Suprapubic skin (tissue), 4 donors: ENCODE measurements at regions not wholly inside any gene's neighbourhood (a gene's known extent, or its start where the extent isn't known, plus 50 kb on each side); places are given as distances from the start of the nearest gene placed in this dataset.

Experiments used
- DNase-seq, 2 donors: peaks; one replicate each; pipeline ENCODE4 v3.0.0-alpha.2; 2019; ENCODE audit warnings: low spot score in 2 of 2
- H3K27ac ChIP-seq: fragments of 200-600 bp; sonication (generic); one replicate; pipeline ENCODE4 v1.5.1; 2019
- H3K27me3 ChIP-seq: fragments of 200-600 bp; sonication (generic); one replicate; pipeline ENCODE4 v1.5.1; 2019
- H3K36me3 ChIP-seq: fragments of 200-600 bp; sonication (generic); one replicate; pipeline ENCODE4 v1.5.1; 2019
- H3K4me1 ChIP-seq: fragments of 200-600 bp; sonication (generic); one replicate; pipeline ENCODE4 v1.5.1; 2019
- H3K4me3 ChIP-seq: fragments of 200-600 bp; sonication (generic); one replicate; pipeline ENCODE4 v1.5.1; 2019; ENCODE audit warnings: mild to moderate bottlenecking
- H3K9me3 ChIP-seq: fragments of 200-600 bp; sonication (generic); one replicate; pipeline ENCODE4 v1.5.1; 2019
- CTCF ChIP-seq, 2 donors: fragments of 200-600 bp in 1 of 2; fragments of 450-650 bp in 1 of 2; sonication (generic) in 1 of 2; IDR thresholded peaks; one replicate each; pipeline ENCODE4 v1.5.1; 2016 to 2019; ENCODE audit warnings: antibody characterized with exemption in 2 of 2, mild to moderate bottlenecking in 1 of 2, moderate library complexity in 1 of 2
- EP300 ChIP-seq: sonication (generic); formaldehyde crosslinking; IDR thresholded peaks from one replicate; pipeline ENCODE4 v1.6.1; 2017; ENCODE audit warnings: antibody characterized with exemption
- POLR2A ChIP-seq, 2 donors: fragments of 450-650 bp; IDR thresholded peaks; one replicate each; pipeline ENCODE4 v1.6.1; 2017; ENCODE audit warnings: antibody characterized with exemption in 2 of 2, mild to moderate bottlenecking in 2 of 2, moderate library complexity in 2 of 2
- POLR2AphosphoS5 ChIP-seq, 3 donors: sonication (generic); formaldehyde crosslinking; IDR thresholded peaks; one replicate each; pipeline ENCODE4 v1.6.1; 2017; ENCODE audit warnings: antibody characterized with exemption in 3 of 3
- WGBS: methylation state at CpG from one replicate; pipeline ENCODE4 v1.1.5; 2018; 5-methylcytosine and 5-hydroxymethylcytosine counted together

- WGBS, result 97% methylated on average over 1 of the region's 1 CpG
- no peak for DNase-seq
- no peak overlapping the region for H3K4me3 ChIP-seq
- no peaks in the 10 kb centered on the region for H3K9me3 ChIP-seq
- no peaks in the 10 kb centered on the region for H3K27me3 ChIP-seq
- no peaks in the 10 kb centered on the region for H3K36me3 ChIP-seq
- no peaks in the 10 kb centered on the region for H3K4me1 ChIP-seq
- no peak overlapping the region for H3K27ac ChIP-seq
- no peak for TF ChIP-seq CTCF (IDR thresholded peaks at IDR 0.05)
- no peak for TF ChIP-seq POLR2AphosphoS5 (IDR thresholded peaks at IDR 0.05)
- TF ChIP-seq POLR2A (IDR thresholded peaks at IDR 0.05), result no peak
- TF ChIP-seq EP300, result no peak
Observed at GRCh38 chr4:145396581-145396980, 85.1 kb upstream of the SMAD1 start.

GRCh38 chr4:145390571-145390970 is 91.1 kb upstream of the SMAD1 start:
- Histone ChIP-seq H3K4me3 (no peak overlapping the region), H3K4me1 (no peaks in the 10 kb centered on the region), H3K9me3 (no peaks in the 10 kb centered on the region), H3K27ac (no peak overlapping the region), H3K36me3 (no peaks in the 10 kb centered on the region), H3K27me3 (no peaks in the 10 kb centered on the region)
- TF ChIP-seq POLR2A (IDR thresholded peaks at IDR 0.05) (no peak), POLR2AphosphoS5 (IDR thresholded peaks at IDR 0.05) (no peak), EP300 (no peak), CTCF (IDR thresholded peaks at IDR 0.05) (no peak)
- no peak for DNase-seq
- 89% methylated on average over 3 of the region's 3 CpGs for WGBS

- no peaks in the 10 kb centered on the region for H3K27me3 ChIP-seq
- H3K36me3 ChIP-seq, result no peaks in the 10 kb centered on the region
- no peak overlapping the region for H3K27ac ChIP-seq
- no peak for TF ChIP-seq CTCF (IDR thresholded peaks at IDR 0.05)
- no peak for TF ChIP-seq POLR2A (IDR thresholded peaks at IDR 0.05)
- no peak for TF ChIP-seq EP300
- no peak for TF ChIP-seq POLR2AphosphoS5 (IDR thresholded peaks at IDR 0.05)
- 94% methylated on average over 4 of the region's 4 CpGs for WGBS
- no peak overlapping the region for H3K4me3 ChIP-seq
- H3K4me1 ChIP-seq, result no peaks in the 10 kb centered on the region
- H3K9me3 ChIP-seq, result no peaks in the 10 kb centered on the region
- no peak for DNase-seq
Observed at GRCh38 chr4:145389550-145389949, 92.1 kb upstream of the SMAD1 start.

- Histone ChIP-seq H3K27me3 (no peaks in the 10 kb centered on the region), H3K4me1 (no peaks in the 10 kb centered on the region), H3K9me3 (no peaks in the 10 kb centered on the region), H3K36me3 (no peaks in the 10 kb centered on the region), H3K4me3 (no peak overlapping the region), H3K27ac (no peak overlapping the region)
- WGBS, result 31% methylated on average over 3 of the region's 3 CpGs
- no peak for DNase-seq
- no peak for TF ChIP-seq CTCF (IDR thresholded peaks at IDR 0.05)
Observed at GRCh38 chr4:145388043-145388442, 93.6 kb upstream of the SMAD1 start.

- TF ChIP-seq POLR2AphosphoS5 (IDR thresholded peaks at IDR 0.05), result no peak
- TF ChIP-seq POLR2A (IDR thresholded peaks at IDR 0.05), result no peak
- TF ChIP-seq EP300, result no peak
- no peak for TF ChIP-seq CTCF (IDR thresholded peaks at IDR 0.05)
- 83% methylated on average over 3 of the region's 3 CpGs for WGBS
- Histone ChIP-seq H3K9me3 (no peaks in the 10 kb centered on the region), H3K4me1 (no peaks in the 10 kb centered on the region), H3K4me3 (no peak overlapping the region), H3K36me3 (no peaks in the 10 kb centered on the region), H3K27me3 (no peaks in the 10 kb centered on the region), H3K27ac (no peak overlapping the region)
- no peak for DNase-seq
Observed at GRCh38 chr4:145387079-145387478, 94.6 kb upstream of the SMAD1 start.
